HL-60 (cell line): ENCODE measurements at regions not wholly inside any gene's neighbourhood (a gene's known extent, or its start where the extent isn't known, plus 50 kb on each side); places are given as distances from the start of the nearest gene placed in this dataset.

ENCODE experiments used
- GABPA ChIP-seq: IDR thresholded peaks from 2 replicates; pipeline ENCODE4 v1.6.1; 2012; ENCODE audit warnings: low read depth
- POLR2AphosphoS5 ChIP-seq: IDR thresholded peaks from 2 replicates; pipeline ENCODE4 v1.6.1; 2012; ENCODE audit warnings: low read depth
- SPI1 ChIP-seq: IDR thresholded peaks from 2 replicates; pipeline ENCODE4 v1.6.1; 2012; ENCODE audit warnings: low read depth, mild to moderate bottlenecking, borderline replicate concordance
- TF ChIP-seq, protein P1 (sequence below): IDR thresholded peaks from one replicate; pipeline ENCODE4 v1.5.1; 2011; ENCODE audit warnings: low read length, control low read depth, inconsistent platforms; ENCODE audit not compliant: insufficient read depth
- TF ChIP-seq, protein P2 (sequence below): IDR thresholded peaks from 2 replicates; pipeline ENCODE4 v1.6.1; 2012; ENCODE audit warnings: low read depth; ENCODE audit not compliant: insufficient replicate concordance

GRCh38 chr22:34010259-34010658 lies 90.0 kb upstream of the LARGE1 start:
- TF ChIP-seq, protein P1, sequence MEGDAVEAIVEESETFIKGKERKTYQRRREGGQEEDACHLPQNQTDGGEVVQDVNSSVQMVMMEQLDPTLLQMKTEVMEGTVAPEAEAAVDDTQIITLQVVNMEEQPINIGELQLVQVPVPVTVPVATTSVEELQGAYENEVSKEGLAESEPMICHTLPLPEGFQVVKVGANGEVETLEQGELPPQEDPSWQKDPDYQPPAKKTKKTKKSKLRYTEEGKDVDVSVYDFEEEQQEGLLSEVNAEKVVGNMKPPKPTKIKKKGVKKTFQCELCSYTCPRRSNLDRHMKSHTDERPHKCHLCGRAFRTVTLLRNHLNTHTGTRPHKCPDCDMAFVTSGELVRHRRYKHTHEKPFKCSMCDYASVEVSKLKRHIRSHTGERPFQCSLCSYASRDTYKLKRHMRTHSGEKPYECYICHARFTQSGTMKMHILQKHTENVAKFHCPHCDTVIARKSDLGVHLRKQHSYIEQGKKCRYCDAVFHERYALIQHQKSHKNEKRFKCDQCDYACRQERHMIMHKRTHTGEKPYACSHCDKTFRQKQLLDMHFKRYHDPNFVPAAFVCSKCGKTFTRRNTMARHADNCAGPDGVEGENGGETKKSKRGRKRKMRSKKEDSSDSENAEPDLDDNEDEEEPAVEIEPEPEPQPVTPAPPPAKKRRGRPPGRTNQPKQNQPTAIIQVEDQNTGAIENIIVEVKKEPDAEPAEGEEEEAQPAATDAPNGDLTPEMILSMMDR = no peak
- TF ChIP-seq POLR2AphosphoS5 (no peak), GABPA (no peak), SPI1 (no peak)
- TF ChIP-seq, protein P2, sequence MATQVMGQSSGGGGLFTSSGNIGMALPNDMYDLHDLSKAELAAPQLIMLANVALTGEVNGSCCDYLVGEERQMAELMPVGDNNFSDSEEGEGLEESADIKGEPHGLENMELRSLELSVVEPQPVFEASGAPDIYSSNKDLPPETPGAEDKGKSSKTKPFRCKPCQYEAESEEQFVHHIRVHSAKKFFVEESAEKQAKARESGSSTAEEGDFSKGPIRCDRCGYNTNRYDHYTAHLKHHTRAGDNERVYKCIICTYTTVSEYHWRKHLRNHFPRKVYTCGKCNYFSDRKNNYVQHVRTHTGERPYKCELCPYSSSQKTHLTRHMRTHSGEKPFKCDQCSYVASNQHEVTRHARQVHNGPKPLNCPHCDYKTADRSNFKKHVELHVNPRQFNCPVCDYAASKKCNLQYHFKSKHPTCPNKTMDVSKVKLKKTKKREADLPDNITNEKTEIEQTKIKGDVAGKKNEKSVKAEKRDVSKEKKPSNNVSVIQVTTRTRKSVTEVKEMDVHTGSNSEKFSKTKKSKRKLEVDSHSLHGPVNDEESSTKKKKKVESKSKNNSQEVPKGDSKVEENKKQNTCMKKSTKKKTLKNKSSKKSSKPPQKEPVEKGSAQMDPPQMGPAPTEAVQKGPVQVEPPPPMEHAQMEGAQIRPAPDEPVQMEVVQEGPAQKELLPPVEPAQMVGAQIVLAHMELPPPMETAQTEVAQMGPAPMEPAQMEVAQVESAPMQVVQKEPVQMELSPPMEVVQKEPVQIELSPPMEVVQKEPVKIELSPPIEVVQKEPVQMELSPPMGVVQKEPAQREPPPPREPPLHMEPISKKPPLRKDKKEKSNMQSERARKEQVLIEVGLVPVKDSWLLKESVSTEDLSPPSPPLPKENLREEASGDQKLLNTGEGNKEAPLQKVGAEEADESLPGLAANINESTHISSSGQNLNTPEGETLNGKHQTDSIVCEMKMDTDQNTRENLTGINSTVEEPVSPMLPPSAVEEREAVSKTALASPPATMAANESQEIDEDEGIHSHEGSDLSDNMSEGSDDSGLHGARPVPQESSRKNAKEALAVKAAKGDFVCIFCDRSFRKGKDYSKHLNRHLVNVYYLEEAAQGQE = no peak
